GM12892 (cell line): ENCODE measurements at regions not wholly inside any gene's neighbourhood (a gene's known extent, or its start where the extent isn't known, plus 50 kb on each side); places are given as distances from the start of the nearest gene placed in this dataset.
A peak's percentile ranks its signal among the peaks of the same experiment; 100 is the strongest.

Source experiments
- DNase-seq: peaks from one replicate; pipeline ENCODE4 v3.0.0; 2011; ENCODE audit not compliant: insufficient read length
- FAIRE-seq: peaks from 2 replicates; lab custom pipeline; 2011; peaks lifted over from hg19 to GRCh38; lab: Jason Lieb, UNC
- POLR2A ChIP-seq: IDR thresholded peaks from 2 replicates; pipeline ENCODE4 v1.6.1; 2011; ENCODE audit warnings: low read depth, low read length, control low read depth
- POLR2AphosphoS5 ChIP-seq: IDR thresholded peaks from 2 replicates; pipeline ENCODE4 v1.6.1; 2011; ENCODE audit warnings: low read depth, low read length, control low read depth
- TAF1 ChIP-seq: IDR thresholded peaks from 2 replicates; pipeline ENCODE4 v1.6.1; 2011; ENCODE audit warnings: low read depth, mild to moderate bottlenecking, control low read depth, low read length, borderline replicate concordance

- FAIRE-seq = no peak
- DNase-seq = no peak
- TF ChIP-seq POLR2AphosphoS5 (no peak), POLR2A (no peak), TAF1 (no peak)
These were observed 145.8 kb upstream of the MGAT5 start for GRCh38 chr2:134108113-134108512.

GRCh38 chr2:134109246-134109645 is 144.6 kb upstream of the MGAT5 start:
- DNase-seq (no peak), FAIRE-seq (no peak)
- no peak for TF ChIP-seq TAF1
- no peak for TF ChIP-seq POLR2AphosphoS5
- no peak for TF ChIP-seq POLR2A

- FAIRE-seq (no peak), DNase-seq (no peak)
These were observed 144.1 kb upstream of the MGAT5 start for GRCh38 chr2:134109725-134110124.

GRCh38 chr2:134110532-134110931 is 143.3 kb upstream of the MGAT5 start:
- no peak for TF ChIP-seq POLR2AphosphoS5
- TF ChIP-seq TAF1 = no peak
- no peak for TF ChIP-seq POLR2A
- no peak for DNase-seq
- FAIRE-seq = no peak

More at GRCh38 chr2:134109725-134110124, 144.1 kb upstream of the MGAT5 start:
- no peak for TF ChIP-seq POLR2A

GRCh38 chr2:134117676-134118075 is 136.2 kb upstream of the MGAT5 start:
- DNase-seq = no peak
- TF ChIP-seq POLR2A (no peak), TAF1 (no peak), POLR2AphosphoS5 (no peak)
- no peak for FAIRE-seq

- TF ChIP-seq TAF1 (no peak), POLR2AphosphoS5 (no peak), POLR2A (no peak)
- peak; percentile 41 for DNase-seq
- FAIRE-seq = peak; percentile 90
These were observed 135.4 kb upstream of the MGAT5 start for GRCh38 chr2:134118279-134119116.

GRCh38 chr2:134119117-134119712 is 134.7 kb upstream of the MGAT5 start:
- TF ChIP-seq POLR2AphosphoS5 (no peak), POLR2A (no peak), TAF1 (no peak)
- DNase-seq (no peak), FAIRE-seq (no peak)

GRCh38 chr2:134119713-134120405 is 134.0 kb upstream of the MGAT5 start:
- DNase-seq = peak; percentile 76
- TF ChIP-seq TAF1 (peak; percentile 77), POLR2A (peak; percentile 87), POLR2AphosphoS5 (peak; percentile 90)
- FAIRE-seq = peak; percentile 74

- DNase-seq = no peak
- no peak for FAIRE-seq
These were observed 133.5 kb upstream of the MGAT5 start for GRCh38 chr2:134120406-134120732.

GRCh38 chr2:134120733-134121630 is 132.9 kb upstream of the MGAT5 start:
- FAIRE-seq (no peak), DNase-seq (peak; percentile 79)
- no peak; the same call in 1 of the 2 replicates for TF ChIP-seq POLR2A
- no peak for TF ChIP-seq TAF1
- TF ChIP-seq POLR2AphosphoS5 = no peak

More at GRCh38 chr2:134120406-134120732, 133.5 kb upstream of the MGAT5 start:
- TF ChIP-seq TAF1 (no peak), POLR2AphosphoS5 (no peak), POLR2A (no peak)
